ENCODE measurements at regions not wholly inside any gene's neighbourhood (a gene's known extent, or its start where the extent isn't known, plus 50 kb on each side); places are given as distances from the start of the nearest gene placed in this dataset.
"Not testable (repeated sequence)": the region's sequence is repeated elsewhere in the genome, so short reads cannot be mapped to it uniquely, and the experiment has no call there.

DNA sequence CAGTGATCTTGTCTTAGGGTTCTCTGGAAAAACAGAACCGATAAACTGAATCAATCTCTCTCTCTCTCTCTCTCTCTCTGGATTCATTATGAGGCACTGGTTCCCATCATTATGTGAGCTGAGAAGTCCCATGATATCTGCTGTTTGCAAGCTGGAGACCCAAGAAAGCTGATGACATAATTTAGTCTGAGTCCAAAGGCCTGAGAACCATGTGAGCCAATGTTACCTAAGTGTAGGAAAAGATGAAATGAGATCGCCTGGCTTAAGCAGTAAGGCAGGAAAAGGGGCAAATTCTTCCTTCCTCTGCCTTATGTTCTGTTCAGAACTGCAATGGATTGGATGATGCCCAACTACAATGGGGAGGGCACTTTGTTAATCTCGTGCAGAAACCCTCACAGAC is 207.4 kb downstream of the RBM46 start:
- H3K4me1 ChIP-seq = peaks cover 3% of the 10 kb centered on the region
- no peak for TF ChIP-seq CTCF (IDR thresholded peaks at IDR 0.05)
- no peak overlapping the region for H3K27ac ChIP-seq
- no peak for DNase-seq
- H3K4me3 ChIP-seq = no peak overlapping the region
- no peaks in the 10 kb centered on the region for H3K36me3 ChIP-seq
- H3K27me3 ChIP-seq (ENCODE audit: low read depth) = no peaks in the 10 kb centered on the region
- no peak for ATAC-seq
- intact Hi-C loops (cut with DNase I) = no loop called here
- H3K9me3 ChIP-seq = no peaks in the 10 kb centered on the region

DNA sequence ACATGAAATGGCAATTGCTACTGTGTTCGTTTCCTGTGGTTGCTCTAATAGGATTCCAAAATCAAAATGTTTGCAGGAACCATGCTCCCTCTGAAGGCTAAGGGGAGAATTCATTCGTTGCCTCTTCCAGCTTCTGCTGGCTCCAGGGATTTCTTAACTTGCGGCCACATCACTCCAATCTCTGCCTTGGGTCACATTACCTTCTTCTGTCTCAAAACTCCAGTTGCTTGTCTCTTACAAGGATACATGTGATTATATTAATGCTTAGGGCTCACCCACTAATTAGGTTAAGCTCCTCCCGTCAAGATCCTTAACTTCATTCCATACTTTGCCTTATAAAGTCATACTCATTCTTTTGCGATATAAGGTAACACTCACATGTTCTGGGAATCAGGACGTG is 208.4 kb downstream of the RBM46 start:
- H3K27ac ChIP-seq = no peak overlapping the region
- H3K9me3 ChIP-seq = no peaks in the 10 kb centered on the region
- TF ChIP-seq CTCF (IDR thresholded peaks at IDR 0.05) = no peak
- H3K4me1 ChIP-seq = no peaks in the 10 kb centered on the region
- intact Hi-C loops (cut with DNase I) = no loop called here
- ATAC-seq (no peak), DNase-seq (no peak)
- H3K27me3 ChIP-seq (ENCODE audit: low read depth) = no peaks in the 10 kb centered on the region
- no peaks in the 10 kb centered on the region for H3K36me3 ChIP-seq
- no peak overlapping the region for H3K4me3 ChIP-seq

GRCh38 chr4:154997866-154998265 is 210.6 kb upstream of the NPY2R start:
- H3K4me1 ChIP-seq; H3K9me3 ChIP-seq; H3K36me3 ChIP-seq; H3K4me3 ChIP-seq; ATAC-seq; intact Hi-C loops (cut with DNase I); H3K27ac ChIP-seq; H3K27me3 ChIP-seq (ENCODE audit: low read depth); DNase-seq: not testable (repeated sequence)

DNA sequence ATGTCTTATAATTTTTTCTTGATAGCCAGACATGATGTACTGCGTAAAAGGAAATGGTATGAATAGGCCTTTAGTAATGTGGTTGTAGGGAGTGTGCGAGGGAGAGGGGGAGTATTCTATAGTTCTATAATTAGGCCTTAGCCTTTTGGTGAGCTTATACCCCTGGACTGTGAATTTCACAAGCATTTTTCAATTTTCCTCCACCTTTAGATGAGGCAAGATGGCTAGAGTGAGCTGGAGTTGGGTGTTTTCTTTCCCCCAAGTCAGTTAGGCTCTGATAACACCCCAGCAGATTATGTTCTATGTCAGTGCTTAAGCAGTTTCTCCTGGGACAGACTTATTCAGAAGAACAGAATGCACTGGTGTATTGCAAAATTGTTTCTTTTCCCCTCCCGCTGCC is 210.2 kb upstream of the NPY2R start:
- Histone ChIP-seq H3K9me3 (no peaks in the 10 kb centered on the region), H3K36me3 (no peaks in the 10 kb centered on the region), H3K27me3 (ENCODE audit: low read depth) (no peaks in the 10 kb centered on the region), H3K27ac (no peak overlapping the region), H3K4me3 (no peak overlapping the region), H3K4me1 (no peaks in the 10 kb centered on the region)
- intact Hi-C loops (cut with DNase I) = no loop called here
- ATAC-seq = no peak
- no peak for TF ChIP-seq CTCF (IDR thresholded peaks at IDR 0.05)
- no peak for DNase-seq

- Histone ChIP-seq H3K27ac (no peak overlapping the region), H3K36me3 (no peaks in the 10 kb centered on the region), H3K27me3 (ENCODE audit: low read depth) (no peaks in the 10 kb centered on the region), H3K4me1 (no peaks in the 10 kb centered on the region), H3K4me3 (no peak overlapping the region), H3K9me3 (no peaks in the 10 kb centered on the region)
- DNase-seq (no peak), ATAC-seq (no peak)
- no peak for TF ChIP-seq CTCF (IDR thresholded peaks at IDR 0.05)
- intact Hi-C loops (cut with DNase I) = no loop called here
These were observed 209.7 kb upstream of the NPY2R start for GRCh38 chr4:154998773-154999172.

DNA sequence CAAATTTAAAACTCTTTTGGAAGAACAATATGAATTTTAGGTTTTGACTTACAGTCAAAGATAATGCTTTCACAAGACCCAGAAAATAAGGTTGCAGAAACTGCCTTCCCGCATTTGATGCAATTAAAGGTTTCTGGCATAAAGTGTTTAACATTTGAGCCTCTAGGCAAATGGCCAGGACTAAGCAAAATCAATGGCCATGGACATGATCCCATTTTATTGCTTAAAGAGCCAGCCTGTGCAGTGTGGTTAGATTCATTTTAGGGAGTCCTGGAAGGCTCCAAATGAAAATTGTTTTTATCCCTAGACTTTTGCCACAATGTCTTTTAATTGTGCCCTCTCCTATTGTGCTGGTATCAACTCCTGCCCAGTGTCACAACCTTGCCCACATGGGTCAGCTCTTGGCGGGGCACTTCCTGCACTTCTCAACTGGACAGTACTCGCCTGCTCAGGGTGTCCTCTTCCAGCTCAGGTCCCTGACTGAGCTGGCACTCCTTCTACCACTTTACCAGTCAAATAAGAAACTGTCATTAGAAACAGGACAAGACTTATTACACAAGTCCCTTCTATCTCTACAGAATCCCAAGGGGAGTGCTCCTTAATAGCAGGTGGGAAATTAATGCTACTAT is 208.4 kb upstream of the NPY2R start:
- DNase-seq (no peak), ATAC-seq (no peak)
- Histone ChIP-seq H3K4me1 (no peaks in the 10 kb centered on the region), H3K4me3 (no peak overlapping the region), H3K27me3 (ENCODE audit: low read depth) (no peaks in the 10 kb centered on the region), H3K9me3 (no peaks in the 10 kb centered on the region), H3K36me3 (no peaks in the 10 kb centered on the region), H3K27ac (no peak overlapping the region)
- intact Hi-C loops (cut with DNase I) = no loop called here
- no peak for TF ChIP-seq CTCF (IDR thresholded peaks at IDR 0.05)
